Fibroblast of lung (primary cell): ENCODE measurements at regions not wholly inside any gene's neighbourhood (a gene's known extent, or its start where the extent isn't known, plus 50 kb on each side); places are given as distances from the start of the nearest gene placed in this dataset.

Source experiments
- CTCF ChIP-seq, 2 donors: IDR thresholded peaks in 1 of 2; conservative IDR thresholded peaks in 1 of 2; 1 replicate in 1 of 2; 2 replicates in 1 of 2; pipeline ENCODE4 v1.5.1; 2011 to 2012; ENCODE audit warnings: low read length in 2 of 2, control low read depth in 1 of 2, inconsistent platforms in 1 of 2, low read depth in 1 of 2, mild to moderate bottlenecking in 1 of 2
- EZH2 ChIP-seq: IDR thresholded peaks from 2 replicates; pipeline ENCODE4 v1.5.1; 2012; ENCODE audit warnings: low read length, control low read depth, mild to moderate bottlenecking; ENCODE audit errors: missing control alignments

- TF ChIP-seq CTCF (conservative IDR thresholded peaks at IDR 0.05 in 1 of 2, IDR thresholded peaks at IDR 0.05 in 1 of 2; ENCODE audit: low read depth in 1 of 2, low read length in 2 of 2) (no peak), EZH2 (no peak)
Measured at GRCh38 chr15:53296603-53297002, 462.9 kb downstream of the WDR72 start.
